ENCODE measurements at regions not wholly inside any gene's neighbourhood (a gene's known extent, or its start where the extent isn't known, plus 50 kb on each side); places are given as distances from the start of the nearest gene placed in this dataset.

GRCh38 chr9:90249094-90249493 lies 393.5 kb downstream of the DIRAS2 start:
- no peaks in the 10 kb centered on the region for H3F3A ChIP-seq (replicated peaks; ENCODE audit: low read depth)
- no peak overlapping the region for H3K4me3 ChIP-seq
- DNase-seq (ENCODE audit: low spot score) (no peak), ATAC-seq (no peak)
- no peak overlapping the region for H2AFZ ChIP-seq
- H3K9me2 ChIP-seq (ENCODE audit: insufficient read depth) = peaks cover 15% of the 10 kb centered on the region; the same call in 1 of the 2 replicates
- TF ChIP-seq JUNB (IDR thresholded peaks at IDR 0.05; ENCODE audit: unreplicated experiment) = no peak
- no peak for TF ChIP-seq STAT1 (IDR thresholded peaks at IDR 0.05; ENCODE audit: unreplicated experiment)
- no peak for TF ChIP-seq ETS1 (IDR thresholded peaks at IDR 0.05)
- TF ChIP-seq EZH2 (IDR thresholded peaks at IDR 0.05; ENCODE audit: low read depth, unreplicated experiment) = no peak
- TF ChIP-seq EZH2phosphoT487 (IDR thresholded peaks at IDR 0.05; ENCODE audit: unreplicated experiment) = no peak
- TF ChIP-seq, protein P1, sequence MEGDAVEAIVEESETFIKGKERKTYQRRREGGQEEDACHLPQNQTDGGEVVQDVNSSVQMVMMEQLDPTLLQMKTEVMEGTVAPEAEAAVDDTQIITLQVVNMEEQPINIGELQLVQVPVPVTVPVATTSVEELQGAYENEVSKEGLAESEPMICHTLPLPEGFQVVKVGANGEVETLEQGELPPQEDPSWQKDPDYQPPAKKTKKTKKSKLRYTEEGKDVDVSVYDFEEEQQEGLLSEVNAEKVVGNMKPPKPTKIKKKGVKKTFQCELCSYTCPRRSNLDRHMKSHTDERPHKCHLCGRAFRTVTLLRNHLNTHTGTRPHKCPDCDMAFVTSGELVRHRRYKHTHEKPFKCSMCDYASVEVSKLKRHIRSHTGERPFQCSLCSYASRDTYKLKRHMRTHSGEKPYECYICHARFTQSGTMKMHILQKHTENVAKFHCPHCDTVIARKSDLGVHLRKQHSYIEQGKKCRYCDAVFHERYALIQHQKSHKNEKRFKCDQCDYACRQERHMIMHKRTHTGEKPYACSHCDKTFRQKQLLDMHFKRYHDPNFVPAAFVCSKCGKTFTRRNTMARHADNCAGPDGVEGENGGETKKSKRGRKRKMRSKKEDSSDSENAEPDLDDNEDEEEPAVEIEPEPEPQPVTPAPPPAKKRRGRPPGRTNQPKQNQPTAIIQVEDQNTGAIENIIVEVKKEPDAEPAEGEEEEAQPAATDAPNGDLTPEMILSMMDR (conservative IDR thresholded peaks at IDR 0.05; ENCODE audit: low read depth in 2 of 2) = no peak
- no peak for TF ChIP-seq ZNF114 (CRISPR knock-in tag; IDR thresholded peaks at IDR 0.05)
- TF ChIP-seq, protein P2, sequence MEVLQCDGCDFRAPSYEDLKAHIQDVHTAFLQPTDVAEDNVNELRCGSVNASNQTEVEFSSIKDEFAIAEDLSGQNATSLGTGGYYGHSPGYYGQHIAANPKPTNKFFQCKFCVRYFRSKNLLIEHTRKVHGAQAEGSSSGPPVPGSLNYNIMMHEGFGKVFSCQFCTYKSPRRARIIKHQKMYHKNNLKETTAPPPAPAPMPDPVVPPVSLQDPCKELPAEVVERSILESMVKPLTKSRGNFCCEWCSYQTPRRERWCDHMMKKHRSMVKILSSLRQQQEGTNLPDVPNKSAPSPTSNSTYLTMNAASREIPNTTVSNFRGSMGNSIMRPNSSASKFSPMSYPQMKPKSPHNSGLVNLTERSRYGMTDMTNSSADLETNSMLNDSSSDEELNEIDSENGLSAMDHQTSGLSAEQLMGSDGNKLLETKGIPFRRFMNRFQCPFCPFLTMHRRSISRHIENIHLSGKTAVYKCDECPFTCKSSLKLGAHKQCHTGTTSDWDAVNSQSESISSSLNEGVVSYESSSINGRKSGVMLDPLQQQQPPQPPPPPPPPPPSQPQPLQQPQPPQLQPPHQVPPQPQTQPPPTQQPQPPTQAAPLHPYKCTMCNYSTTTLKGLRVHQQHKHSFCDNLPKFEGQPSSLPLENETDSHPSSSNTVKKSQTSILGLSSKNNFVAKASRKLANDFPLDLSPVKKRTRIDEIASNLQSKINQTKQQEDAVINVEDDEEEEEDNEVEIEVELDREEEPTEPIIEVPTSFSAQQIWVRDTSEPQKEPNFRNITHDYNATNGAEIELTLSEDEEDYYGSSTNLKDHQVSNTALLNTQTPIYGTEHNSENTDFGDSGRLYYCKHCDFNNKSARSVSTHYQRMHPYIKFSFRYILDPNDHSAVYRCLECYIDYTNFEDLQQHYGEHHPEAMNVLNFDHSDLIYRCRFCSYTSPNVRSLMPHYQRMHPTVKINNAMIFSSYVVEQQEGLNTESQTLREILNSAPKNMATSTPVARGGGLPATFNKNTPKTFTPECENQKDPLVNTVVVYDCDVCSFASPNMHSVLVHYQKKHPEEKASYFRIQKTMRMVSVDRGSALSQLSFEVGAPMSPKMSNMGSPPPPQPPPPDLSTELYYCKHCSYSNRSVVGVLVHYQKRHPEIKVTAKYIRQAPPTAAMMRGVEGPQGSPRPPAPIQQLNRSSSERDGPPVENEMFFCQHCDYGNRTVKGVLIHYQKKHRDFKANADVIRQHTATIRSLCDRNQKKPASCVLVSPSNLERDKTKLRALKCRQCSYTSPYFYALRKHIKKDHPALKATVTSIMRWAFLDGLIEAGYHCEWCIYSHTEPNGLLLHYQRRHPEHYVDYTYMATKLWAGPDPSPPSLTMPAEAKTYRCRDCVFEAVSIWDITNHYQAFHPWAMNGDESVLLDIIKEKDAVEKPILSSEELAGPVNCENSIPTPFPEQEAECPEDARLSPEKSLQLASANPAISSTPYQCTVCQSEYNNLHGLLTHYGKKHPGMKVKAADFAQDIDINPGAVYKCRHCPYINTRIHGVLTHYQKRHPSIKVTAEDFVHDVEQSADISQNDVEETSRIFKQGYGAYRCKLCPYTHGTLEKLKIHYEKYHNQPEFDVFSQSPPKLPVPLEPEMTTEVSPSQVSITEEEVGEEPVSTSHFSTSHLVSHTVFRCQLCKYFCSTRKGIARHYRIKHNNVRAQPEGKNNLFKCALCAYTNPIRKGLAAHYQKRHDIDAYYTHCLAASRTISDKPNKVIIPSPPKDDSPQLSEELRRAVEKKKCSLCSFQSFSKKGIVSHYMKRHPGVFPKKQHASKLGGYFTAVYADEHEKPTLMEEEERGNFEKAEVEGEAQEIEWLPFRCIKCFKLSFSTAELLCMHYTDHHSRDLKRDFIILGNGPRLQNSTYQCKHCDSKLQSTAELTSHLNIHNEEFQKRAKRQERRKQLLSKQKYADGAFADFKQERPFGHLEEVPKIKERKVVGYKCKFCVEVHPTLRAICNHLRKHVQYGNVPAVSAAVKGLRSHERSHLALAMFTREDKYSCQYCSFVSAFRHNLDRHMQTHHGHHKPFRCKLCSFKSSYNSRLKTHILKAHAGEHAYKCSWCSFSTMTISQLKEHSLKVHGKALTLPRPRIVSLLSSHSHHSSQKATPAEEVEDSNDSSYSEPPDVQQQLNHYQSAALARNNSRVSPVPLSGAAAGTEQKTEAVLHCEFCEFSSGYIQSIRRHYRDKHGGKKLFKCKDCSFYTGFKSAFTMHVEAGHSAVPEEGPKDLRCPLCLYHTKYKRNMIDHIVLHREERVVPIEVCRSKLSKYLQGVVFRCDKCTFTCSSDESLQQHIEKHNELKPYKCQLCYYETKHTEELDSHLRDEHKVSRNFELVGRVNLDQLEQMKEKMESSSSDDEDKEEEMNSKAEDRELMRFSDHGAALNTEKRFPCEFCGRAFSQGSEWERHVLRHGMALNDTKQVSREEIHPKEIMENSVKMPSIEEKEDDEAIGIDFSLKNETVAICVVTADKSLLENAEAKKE (CRISPR knock-in tag; IDR thresholded peaks at IDR 0.05) = no peak
- no peak for TF ChIP-seq ZNF331 (CRISPR knock-in tag; IDR thresholded peaks at IDR 0.05; ENCODE audit: low read depth)
- no peak for TF ChIP-seq NANOG (IDR thresholded peaks at IDR 0.05; ENCODE audit: borderline replicate concordance)
- TF ChIP-seq REST (IDR thresholded peaks at IDR 0.05; ENCODE audit: unreplicated experiment) = no peak
- no peak for TF ChIP-seq CREB1 (CRISPR knock-in tag; IDR thresholded peaks at IDR 0.05; ENCODE audit: low read depth)
- TF ChIP-seq POLR2AphosphoS5 (IDR thresholded peaks at IDR 0.05; ENCODE audit: low read depth) = no peak
- H3K4me3 Mint-ChIP-seq = no peak overlapping the region
- peaks cover 9% of the 10 kb centered on the region; the same call in 2 of the 3 replicates for H3K9me3 Mint-ChIP-seq
- H3K36me3 Mint-ChIP-seq (ENCODE audit: low read depth) = 0 out of 3 replicates have a peak, but pooled peaks cover 2% of the 10 kb centered on the region
- no peaks in the 10 kb centered on the region for H3K4me1 Mint-ChIP-seq
- no peaks in the 10 kb centered on the region for H3K79me2 ChIP-seq (replicated peaks; ENCODE audit: insufficient read depth)
- H3K36me3 ChIP-seq (ENCODE audit: insufficient read depth) = no peaks in the 10 kb centered on the region
- H3K4me1 ChIP-seq (ENCODE audit: insufficient read depth) = no peaks in the 10 kb centered on the region
- H3K4me2 ChIP-seq = no peak overlapping the region
- no peaks in the 10 kb centered on the region for H4K20me1 ChIP-seq (replicated peaks; ENCODE audit: insufficient read depth)
- H3K27me3 ChIP-seq (ENCODE audit: insufficient read depth) = no peaks in the 10 kb centered on the region
- H3K27ac ChIP-seq (ENCODE audit: low read depth) = no peak overlapping the region
- no peaks in the 10 kb centered on the region for H3K27me3 Mint-ChIP-seq (ENCODE audit: insufficient read depth, low read depth, poor library complexity)
- H3K27ac Mint-ChIP-seq = no peak overlapping the region

Data from GM23338 (cell line).